HEK293 (cell line): ENCODE measurements at regions not wholly inside any gene's neighbourhood (a gene's known extent, or its start where the extent isn't known, plus 50 kb on each side); places are given as distances from the start of the nearest gene placed in this dataset.

Source experiments
- CTCF ChIA-PET: fragments of 350-600 bp; formaldehyde crosslinking; extraction: SDS; loops from one replicate; lab custom pipeline; 2021; ENCODE audit warnings: antibody characterized with exemption; lab: Yijun Ruan, JAX
- POLR2A ChIA-PET: fragments of 300-600 bp; formaldehyde crosslinking; extraction: SDS; loops from one replicate; lab custom pipeline; 2020; ENCODE audit warnings: antibody characterized with exemption, inconsistent platforms; lab: Yijun Ruan, JAX
- H3K27ac ChIP-seq: fragments of 200-500 bp; sonication (Bioruptor generic); 2 replicates; pipeline ENCODE4 v1.5.1; 2014; ENCODE audit warnings: low read depth, low read length, control low read depth, inconsistent platforms; ENCODE audit errors: extremely low read depth
- H3K36me3 ChIP-seq, 2 experiments: fragments of 200-500 bp in 1 of 2; sonication (Bioruptor generic) in 1 of 2; 1 replicate in 1 of 2; 2 replicates in 1 of 2; pipeline ENCODE4 v1.5.1; 2014 to 2017; ENCODE audit warnings: inconsistent platforms in 2 of 2, low read length in 2 of 2; ENCODE audit not compliant: control insufficient read depth in 2 of 2, insufficient read depth in 1 of 2
- H3K4me1 ChIP-seq: fragments of 200-500 bp; sonication (Bioruptor generic); 2 replicates; pipeline ENCODE4 v1.5.1; 2014; ENCODE audit warnings: mild to moderate bottlenecking, low read length, inconsistent platforms; ENCODE audit not compliant: control insufficient read depth, insufficient read depth
- H3K4me3 ChIP-seq: 2 replicates; pipeline ENCODE4 v1.5.1; 2011; ENCODE audit warnings: low read depth, mild to moderate bottlenecking, control low read depth, low read length, moderate library complexity
- H3K9me3 ChIP-seq: fragments of 200-500 bp; sonication (Bioruptor generic); 2 replicates; pipeline ENCODE4 v1.5.1; 2014; ENCODE audit warnings: low read depth, low read length, inconsistent platforms; ENCODE audit not compliant: control insufficient read depth, insufficient read depth
- GFI1B ChIP-seq: fragments of 450-650 bp; formaldehyde crosslinking; IDR thresholded peaks from 2 replicates; pipeline ENCODE4 v1.5.1; 2016; ENCODE audit warnings: missing biosample characterization, missing genetic modification characterization
- KLF9 ChIP-seq: fragments of 450-650 bp; formaldehyde crosslinking; IDR thresholded peaks from 2 replicates; pipeline ENCODE4 v1.5.1; 2016; ENCODE audit warnings: missing biosample characterization, missing genetic modification characterization, low read depth
- YY1 ChIP-seq: fragments of 450-650 bp; formaldehyde crosslinking; IDR thresholded peaks from 2 replicates; pipeline ENCODE4 v1.5.1; 2018; ENCODE audit warnings: missing biosample characterization, missing genetic modification characterization
- YY2 ChIP-seq: fragments of 450-650 bp; formaldehyde crosslinking; IDR thresholded peaks from 2 replicates; pipeline ENCODE4 v1.5.1; 2016; ENCODE audit warnings: missing biosample characterization, missing genetic modification characterization
- ZBTB26 ChIP-seq: fragments of 450-650 bp; formaldehyde crosslinking; optimal IDR thresholded peaks from 2 replicates; pipeline ENCODE3; 2016; ENCODE audit warnings: missing biosample characterization, mild to moderate bottlenecking, missing genetic modification characterization
- ZBTB7A ChIP-seq: fragments of 450-650 bp; formaldehyde crosslinking; IDR thresholded peaks from 2 replicates; pipeline ENCODE4 v1.5.1; 2016; ENCODE audit warnings: low read depth, missing biosample characterization, missing genetic modification characterization
- ZFHX2 ChIP-seq: fragments of 450-650 bp; formaldehyde crosslinking; conservative IDR thresholded peaks from 2 replicates; pipeline ENCODE4 v1.5.1; 2016; ENCODE audit warnings: missing biosample characterization, missing genetic modification characterization
- ZFP3 ChIP-seq: fragments of 450-650 bp; formaldehyde crosslinking; IDR thresholded peaks from 2 replicates; pipeline ENCODE4 v1.5.1; 2016; ENCODE audit warnings: low read depth, missing biosample characterization, missing genetic modification characterization
- ZNF112 ChIP-seq: fragments of 450-650 bp; formaldehyde crosslinking; IDR thresholded peaks from 2 replicates; pipeline ENCODE4 v1.5.0; 2017; ENCODE audit warnings: missing biosample characterization, missing genetic modification characterization
- ZNF140 ChIP-seq: fragments of 450-650 bp; formaldehyde crosslinking; IDR thresholded peaks from 2 replicates; pipeline ENCODE4 v1.5.1; 2016; ENCODE audit warnings: missing biosample characterization, missing genetic modification characterization
- ZNF155 ChIP-seq: fragments of 450-650 bp; formaldehyde crosslinking; IDR thresholded peaks from 2 replicates; pipeline ENCODE4 v1.5.1; 2016; ENCODE audit warnings: missing biosample characterization, missing genetic modification characterization
- ZNF16 ChIP-seq: fragments of 450-650 bp; formaldehyde crosslinking; IDR thresholded peaks from 2 replicates; pipeline ENCODE4 v1.5.1; 2016; ENCODE audit warnings: low read depth, missing biosample characterization, missing genetic modification characterization
- ZNF174 ChIP-seq: fragments of 450-650 bp; formaldehyde crosslinking; IDR thresholded peaks from 2 replicates; pipeline ENCODE4 v1.5.0; 2017; ENCODE audit warnings: missing biosample characterization, mild to moderate bottlenecking, missing genetic modification characterization
- ZNF19 ChIP-seq: fragments of 450-650 bp; formaldehyde crosslinking; IDR thresholded peaks from 2 replicates; pipeline ENCODE4; 2016; ENCODE audit warnings: missing biosample characterization, missing genetic modification characterization, low read depth
- ZNF211 ChIP-seq: fragments of 450-650 bp; formaldehyde crosslinking; IDR thresholded peaks from 2 replicates; pipeline ENCODE4 v1.5.1; 2016; ENCODE audit warnings: low read depth, missing biosample characterization, missing genetic modification characterization
- ZNF248 ChIP-seq: fragments of 450-650 bp; formaldehyde crosslinking; IDR thresholded peaks from 2 replicates; pipeline ENCODE4 v1.5.1; 2017; ENCODE audit warnings: missing biosample characterization, missing genetic modification characterization
- ZNF266 ChIP-seq: fragments of 450-650 bp; formaldehyde crosslinking; IDR thresholded peaks from 2 replicates; pipeline ENCODE4 v1.5.1; 2016; ENCODE audit warnings: missing biosample characterization, missing genetic modification characterization, low read depth
- ZNF510 ChIP-seq: fragments of 450-650 bp; formaldehyde crosslinking; IDR thresholded peaks from 2 replicates; pipeline ENCODE4 v1.5.1; 2018; ENCODE audit warnings: mild to moderate bottlenecking, missing genetic modification characterization, missing biosample characterization; ENCODE audit not compliant: insufficient replicate concordance
- ZSCAN18 ChIP-seq: fragments of 450-650 bp; formaldehyde crosslinking; IDR thresholded peaks from 2 replicates; pipeline ENCODE4 v1.5.1; 2016; ENCODE audit warnings: missing biosample characterization, missing genetic modification characterization
- TF ChIP-seq, protein P1 (sequence below): fragments of 450-650 bp; formaldehyde crosslinking; IDR thresholded peaks from 2 replicates; pipeline ENCODE4 v1.5.1; 2016; ENCODE audit warnings: missing biosample characterization, missing genetic modification characterization
- TF ChIP-seq, protein P2 (sequence below): fragments of 450-650 bp; formaldehyde crosslinking; IDR thresholded peaks from 2 replicates; pipeline ENCODE4 v1.5.1; 2016; ENCODE audit warnings: missing biosample characterization, missing genetic modification characterization
- TF ChIP-seq, protein P3 (sequence below): fragments of 450-650 bp; formaldehyde crosslinking; IDR thresholded peaks from 2 replicates; pipeline ENCODE4 v1.5.1; 2016; ENCODE audit warnings: missing biosample characterization, missing genetic modification characterization

- Histone ChIP-seq H3K36me3 (no peaks in the 10 kb centered on the region), H3K27ac (no peak overlapping the region), H3K9me3 (no peaks in the 10 kb centered on the region), H3K4me3 (no peak overlapping the region), H3K4me1 (no peaks in the 10 kb centered on the region)
- CTCF ChIA-PET: no interaction called here
- TF ChIP-seq ZNF211 (tag by site-specific recombination): no peak
- TF ChIP-seq ZNF155: no peak
- no peak for TF ChIP-seq ZNF510 (tag by site-specific recombination)
- TF ChIP-seq, protein P1, sequence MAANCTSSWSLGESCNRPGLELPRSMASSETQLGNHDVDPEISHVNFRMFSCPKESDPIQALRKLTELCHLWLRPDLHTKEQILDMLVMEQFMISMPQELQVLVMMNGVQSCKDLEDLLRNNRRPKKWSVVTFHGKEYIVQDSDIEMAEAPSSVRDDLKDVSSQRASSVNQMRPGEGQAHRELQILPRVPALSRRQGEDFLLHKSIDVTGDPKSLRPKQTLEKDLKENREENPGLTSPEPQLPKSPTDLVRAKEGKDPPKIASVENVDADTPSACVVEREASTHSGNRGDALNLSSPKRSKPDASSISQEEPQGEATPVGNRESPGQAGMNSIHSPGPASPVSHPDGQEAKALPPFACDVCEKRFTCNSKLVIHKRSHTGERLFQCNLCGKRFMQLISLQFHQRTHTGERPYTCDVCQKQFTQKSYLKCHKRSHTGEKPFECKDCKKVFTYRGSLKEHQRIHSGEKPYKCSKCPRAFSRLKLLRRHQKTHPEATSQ: no peak
- TF ChIP-seq ZNF266 (tag by site-specific recombination): no peak
- POLR2A ChIA-PET: no interaction called here
Measured at GRCh38 chr11:26112264-26112663, 219.7 kb upstream of the ANO3 start.

GRCh38 chr11:26121466-26121865 lies 210.5 kb upstream of the ANO3 start:
- CTCF ChIA-PET: interaction anchor here (0.6 kb wide), 1 partner anchor 137 kb away, joined by 3 read pairs; no protein-coding TSS in a partner anchor
- no peak overlapping the region for H3K27ac ChIP-seq
- no peak for TF ChIP-seq ZNF248 (tag by site-specific recombination)
- TF ChIP-seq ZNF112 (tag by site-specific recombination): no peak
- no peak for TF ChIP-seq YY2 (tag by site-specific recombination)
- no peak for TF ChIP-seq YY1 (tag by site-specific recombination)
- no peak for TF ChIP-seq KLF9
- TF ChIP-seq ZNF140 (tag by site-specific recombination): no peak
- no peak for TF ChIP-seq ZBTB7A (tag by site-specific recombination)
- no peak for TF ChIP-seq ZFHX2 (tag by site-specific recombination)
- TF ChIP-seq ZSCAN18 (tag by site-specific recombination): no peak
- no peak for TF ChIP-seq ZNF174 (tag by site-specific recombination)
- TF ChIP-seq, protein P2, sequence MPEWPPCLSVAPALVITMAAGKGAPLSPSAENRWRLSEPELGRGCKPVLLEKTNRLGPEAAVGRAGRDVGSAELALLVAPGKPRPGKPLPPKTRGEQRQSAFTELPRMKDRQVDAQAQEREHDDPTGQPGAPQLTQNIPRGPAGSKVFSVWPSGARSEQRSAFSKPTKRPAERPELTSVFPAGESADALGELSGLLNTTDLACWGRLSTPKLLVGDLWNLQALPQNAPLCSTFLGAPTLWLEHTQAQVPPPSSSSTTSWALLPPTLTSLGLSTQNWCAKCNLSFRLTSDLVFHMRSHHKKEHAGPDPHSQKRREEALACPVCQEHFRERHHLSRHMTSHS (tag by site-specific recombination): no peak
- no peak for TF ChIP-seq ZFP3 (tag by site-specific recombination)
- H3K4me1 ChIP-seq: no peaks in the 10 kb centered on the region
- no peaks in the 10 kb centered on the region for H3K9me3 ChIP-seq
- POLR2A ChIA-PET: no interaction called here
- no peak overlapping the region for H3K4me3 ChIP-seq
- no peaks in the 10 kb centered on the region for H3K36me3 ChIP-seq

DNA sequence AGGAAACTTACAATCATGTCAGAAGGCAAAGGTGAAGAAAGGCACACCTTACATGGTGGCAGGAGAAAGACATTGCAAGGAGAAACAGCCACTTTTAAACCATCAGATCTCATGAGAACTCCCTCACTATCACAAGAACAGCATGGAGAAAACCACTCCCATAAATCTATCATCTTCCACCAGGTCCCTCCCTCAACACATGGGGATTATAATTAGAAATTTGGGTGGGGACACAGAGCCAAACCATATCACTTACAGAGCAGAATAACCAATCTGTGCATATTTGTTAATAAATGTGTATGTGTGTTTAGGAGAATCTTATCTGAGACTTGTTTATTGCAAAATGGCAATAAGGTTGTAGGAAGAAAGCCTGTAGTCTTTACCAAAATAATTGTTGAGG lies 205.2 kb upstream of the ANO3 start:
- POLR2A ChIA-PET: no interaction called here

More for the DNA sequence above, 205.2 kb upstream of the ANO3 start:
- no peak overlapping the region for H3K27ac ChIP-seq
- H3K4me1 ChIP-seq: no peaks in the 10 kb centered on the region
- H3K4me3 ChIP-seq: no peak overlapping the region
- no peaks in the 10 kb centered on the region for H3K9me3 ChIP-seq
- CTCF ChIA-PET: no interaction called here
- no peaks in the 10 kb centered on the region for H3K36me3 ChIP-seq
- TF ChIP-seq ZNF19 (tag by site-specific recombination) (no peak), ZNF16 (tag by site-specific recombination) (no peak), ZBTB26 (tag by site-specific recombination) (no peak), GFI1B (tag by site-specific recombination) (no peak)
- TF ChIP-seq, protein P3, sequence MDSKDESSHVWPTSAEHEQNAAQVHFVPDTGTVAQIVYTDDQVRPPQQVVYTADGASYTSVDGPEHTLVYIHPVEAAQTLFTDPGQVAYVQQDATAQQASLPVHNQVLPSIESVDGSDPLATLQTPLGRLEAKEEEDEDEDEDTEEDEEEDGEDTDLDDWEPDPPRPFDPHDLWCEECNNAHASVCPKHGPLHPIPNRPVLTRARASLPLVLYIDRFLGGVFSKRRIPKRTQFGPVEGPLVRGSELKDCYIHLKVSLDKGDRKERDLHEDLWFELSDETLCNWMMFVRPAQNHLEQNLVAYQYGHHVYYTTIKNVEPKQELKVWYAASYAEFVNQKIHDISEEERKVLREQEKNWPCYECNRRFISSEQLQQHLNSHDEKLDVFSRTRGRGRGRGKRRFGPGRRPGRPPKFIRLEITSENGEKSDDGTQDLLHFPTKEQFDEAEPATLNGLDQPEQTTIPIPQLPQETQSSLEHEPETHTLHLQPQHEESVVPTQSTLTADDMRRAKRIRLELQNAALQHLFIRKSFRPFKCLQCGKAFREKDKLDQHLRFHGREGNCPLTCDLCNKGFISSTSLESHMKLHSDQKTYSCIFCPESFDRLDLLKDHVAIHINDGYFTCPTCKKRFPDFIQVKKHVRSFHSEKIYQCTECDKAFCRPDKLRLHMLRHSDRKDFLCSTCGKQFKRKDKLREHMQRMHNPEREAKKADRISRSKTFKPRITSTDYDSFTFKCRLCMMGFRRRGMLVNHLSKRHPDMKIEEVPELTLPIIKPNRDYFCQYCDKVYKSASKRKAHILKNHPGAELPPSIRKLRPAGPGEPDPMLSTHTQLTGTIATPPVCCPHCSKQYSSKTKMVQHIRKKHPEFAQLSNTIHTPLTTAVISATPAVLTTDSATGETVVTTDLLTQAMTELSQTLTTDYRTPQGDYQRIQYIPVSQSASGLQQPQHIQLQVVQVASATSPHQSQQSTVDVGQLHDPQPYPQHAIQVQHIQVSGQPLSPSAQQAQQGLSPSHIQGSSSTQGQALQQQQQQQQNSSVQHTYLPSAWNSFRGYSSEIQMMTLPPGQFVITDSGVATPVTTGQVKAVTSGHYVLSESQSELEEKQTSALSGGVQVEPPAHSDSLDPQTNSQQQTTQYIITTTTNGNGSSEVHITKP (tag by site-specific recombination): no peak
